ENCODE measurements at regions not wholly inside any gene's neighbourhood (a gene's known extent, or its start where the extent isn't known, plus 50 kb on each side); places are given as distances from the start of the nearest gene placed in this dataset.

DNA sequence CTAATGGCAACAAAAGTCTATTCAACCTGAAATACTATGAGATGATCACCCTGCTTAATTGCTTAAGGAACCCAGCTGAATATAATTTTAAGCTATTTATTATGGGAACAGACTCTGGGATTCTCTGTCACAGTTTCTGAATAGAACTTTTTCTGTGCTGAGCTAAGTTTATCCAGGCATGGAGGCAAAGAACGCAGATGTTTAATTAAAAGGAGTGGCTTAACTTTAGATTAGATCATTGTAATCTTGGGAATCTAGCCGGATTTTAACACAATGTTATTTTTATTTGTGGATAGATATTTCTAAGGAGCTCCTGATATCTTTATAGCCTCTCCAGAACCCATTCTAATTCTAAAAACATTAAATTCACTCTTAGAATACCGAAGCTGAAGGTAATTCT lies 353.4 kb downstream of the STIM2 start:
- TF ChIP-seq TARDBP (IDR thresholded peaks at IDR 0.05) (no peak), BHLHE40 (IDR thresholded peaks at IDR 0.05; ENCODE audit: borderline replicate concordance) (no peak), FOXK2 (IDR thresholded peaks at IDR 0.05) (no peak), NFRKB (IDR thresholded peaks at IDR 0.05) (no peak), FOXA1 (IDR thresholded peaks at IDR 0.05) (no peak), ARNT (IDR thresholded peaks at IDR 0.05) (no peak), HDGF (IDR thresholded peaks at IDR 0.05; ENCODE audit: borderline replicate concordance) (no peak), LEF1 (IDR thresholded peaks at IDR 0.05; ENCODE audit: borderline replicate concordance) (no peak), SUZ12 (IDR thresholded peaks at IDR 0.05) (no peak), L3MBTL2 (conservative IDR thresholded peaks at IDR 0.05) (no peak), SP1 (IDR thresholded peaks at IDR 0.05) (no peak), CTBP1 (IDR thresholded peaks at IDR 0.05; ENCODE audit: borderline replicate concordance) (no peak)
- TF ChIP-seq, protein P1, sequence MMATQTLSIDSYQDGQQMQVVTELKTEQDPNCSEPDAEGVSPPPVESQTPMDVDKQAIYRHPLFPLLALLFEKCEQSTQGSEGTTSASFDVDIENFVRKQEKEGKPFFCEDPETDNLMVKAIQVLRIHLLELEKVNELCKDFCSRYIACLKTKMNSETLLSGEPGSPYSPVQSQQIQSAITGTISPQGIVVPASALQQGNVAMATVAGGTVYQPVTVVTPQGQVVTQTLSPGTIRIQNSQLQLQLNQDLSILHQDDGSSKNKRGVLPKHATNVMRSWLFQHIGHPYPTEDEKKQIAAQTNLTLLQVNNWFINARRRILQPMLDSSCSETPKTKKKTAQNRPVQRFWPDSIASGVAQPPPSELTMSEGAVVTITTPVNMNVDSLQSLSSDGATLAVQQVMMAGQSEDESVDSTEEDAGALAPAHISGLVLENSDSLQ (IDR thresholded peaks at IDR 0.05) = no peak
- ChIA-PET POLR2A (no interaction called here), CTCF (no interaction called here)
- no peak for DNase-seq (ENCODE audit: extremely low spot score)

DNA sequence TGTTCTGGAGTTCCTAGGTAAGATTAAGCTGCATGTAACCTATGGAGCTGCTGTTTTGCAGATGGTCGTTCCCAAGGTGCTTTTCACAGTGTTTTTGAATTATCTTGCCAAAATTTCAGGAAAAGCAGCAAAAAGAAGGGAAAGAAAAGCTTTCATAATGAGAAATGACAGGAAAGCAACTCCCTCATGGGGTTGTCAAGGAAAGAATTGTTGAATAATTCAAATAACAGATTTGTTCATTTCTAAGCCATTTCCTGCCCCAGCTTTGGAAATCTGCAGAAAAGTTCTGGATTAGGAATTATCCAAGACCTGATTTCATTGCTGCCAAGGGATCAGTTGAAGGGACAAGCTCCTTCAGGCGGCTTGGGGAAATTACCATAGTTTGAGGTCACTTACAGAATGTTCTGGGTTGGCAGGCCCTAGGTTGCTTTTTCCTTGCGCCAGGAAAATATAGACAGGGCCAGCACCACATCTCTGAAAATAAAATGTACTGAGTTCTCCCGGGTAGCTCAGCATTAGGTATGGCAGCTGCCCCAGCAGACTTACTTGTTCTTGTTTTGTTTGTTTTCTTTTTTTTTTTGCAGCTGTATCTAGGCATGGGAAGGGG lies 354.7 kb downstream of the STIM2 start:
- CTCF ChIA-PET = no interaction called here
- POLR2A ChIA-PET = no interaction called here
- TF ChIP-seq BHLHE40 (IDR thresholded peaks at IDR 0.05; ENCODE audit: borderline replicate concordance) (no peak), SUZ12 (IDR thresholded peaks at IDR 0.05) (no peak), ELF4 (IDR thresholded peaks at IDR 0.05) (no peak), NFRKB (IDR thresholded peaks at IDR 0.05) (no peak), ZNF384 (IDR thresholded peaks at IDR 0.05) (no peak), FOXM1 (IDR thresholded peaks at IDR 0.05; ENCODE audit: borderline replicate concordance) (no peak), FOXK2 (IDR thresholded peaks at IDR 0.05) (no peak), ARNT (IDR thresholded peaks at IDR 0.05) (no peak), CTBP1 (IDR thresholded peaks at IDR 0.05; ENCODE audit: borderline replicate concordance) (no peak), TARDBP (IDR thresholded peaks at IDR 0.05) (no peak), SP1 (IDR thresholded peaks at IDR 0.05) (no peak), LEF1 (IDR thresholded peaks at IDR 0.05; ENCODE audit: borderline replicate concordance) (no peak), HDGF (IDR thresholded peaks at IDR 0.05; ENCODE audit: borderline replicate concordance) (no peak), L3MBTL2 (conservative IDR thresholded peaks at IDR 0.05) (no peak), FOXA1 (IDR thresholded peaks at IDR 0.05) (no peak)
- TF ChIP-seq, protein P1 (IDR thresholded peaks at IDR 0.05) = no peak
- DNase-seq (ENCODE audit: extremely low spot score) = no peak

DNA sequence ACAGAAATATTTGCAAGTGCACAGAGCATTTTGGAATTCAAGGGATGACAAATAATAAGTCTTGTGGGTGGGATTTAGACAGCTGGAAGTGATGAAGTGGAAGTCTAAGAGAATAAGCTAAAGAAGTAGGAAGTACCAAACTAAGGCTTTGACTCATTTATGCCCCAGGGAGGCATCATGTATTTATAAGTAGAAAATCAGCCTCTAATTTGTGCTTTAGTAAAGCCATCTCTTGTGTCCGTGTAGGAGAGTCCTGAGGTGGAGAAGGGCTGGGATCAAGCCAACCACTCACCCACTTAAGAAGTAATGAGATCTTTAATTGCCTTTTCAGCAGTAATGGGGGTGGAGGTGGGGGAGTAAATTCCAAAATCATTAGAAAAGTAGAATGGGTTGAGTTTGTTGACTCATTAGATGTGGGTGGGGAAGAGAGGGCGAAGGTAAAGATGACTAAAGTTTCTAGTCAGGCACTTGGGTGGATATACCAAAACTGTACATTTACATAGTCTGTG lies 356.7 kb downstream of the STIM2 start:
- no peak for DNase-seq (ENCODE audit: extremely low spot score)
- POLR2A ChIA-PET = no interaction called here
- TF ChIP-seq BHLHE40 (IDR thresholded peaks at IDR 0.05; ENCODE audit: borderline replicate concordance) (no peak), CTBP1 (IDR thresholded peaks at IDR 0.05; ENCODE audit: borderline replicate concordance) (no peak), TARDBP (IDR thresholded peaks at IDR 0.05) (no peak), HDGF (IDR thresholded peaks at IDR 0.05; ENCODE audit: borderline replicate concordance) (no peak), FOXM1 (IDR thresholded peaks at IDR 0.05; ENCODE audit: borderline replicate concordance) (no peak), LEF1 (IDR thresholded peaks at IDR 0.05; ENCODE audit: borderline replicate concordance) (no peak), NFRKB (IDR thresholded peaks at IDR 0.05) (no peak), ZNF384 (IDR thresholded peaks at IDR 0.05) (no peak), FOXA1 (IDR thresholded peaks at IDR 0.05) (no peak), SP1 (IDR thresholded peaks at IDR 0.05) (no peak), ARNT (IDR thresholded peaks at IDR 0.05) (no peak), L3MBTL2 (conservative IDR thresholded peaks at IDR 0.05) (no peak), ELF4 (IDR thresholded peaks at IDR 0.05) (no peak), FOXK2 (IDR thresholded peaks at IDR 0.05) (no peak), SUZ12 (IDR thresholded peaks at IDR 0.05) (no peak)
- TF ChIP-seq, protein P1 (IDR thresholded peaks at IDR 0.05) = no peak
- CTCF ChIA-PET = interaction anchor here (0.6 kb wide), 1 partner anchor 90 kb away, joined by 3 read pairs; no protein-coding TSS in a partner anchor

DNA sequence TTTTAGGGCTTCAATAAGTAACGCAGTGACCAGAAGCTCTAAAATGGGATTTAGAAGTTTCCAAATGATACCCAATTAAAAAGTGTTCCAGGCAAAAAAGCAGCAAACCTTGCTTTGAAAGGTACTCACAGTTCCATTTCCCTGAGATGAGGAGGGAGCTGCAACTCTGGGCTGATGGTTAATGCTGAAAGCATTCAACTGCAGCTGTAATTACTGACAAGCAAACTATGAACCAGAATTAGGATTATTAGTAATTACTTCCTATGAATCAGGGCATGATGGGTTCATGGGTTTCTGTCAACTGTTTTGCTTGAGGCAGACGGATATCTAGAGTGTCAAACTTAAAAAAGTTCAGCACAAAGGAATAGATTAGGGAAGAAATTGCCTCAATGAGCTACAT lies 357.4 kb downstream of the STIM2 start:
- TF ChIP-seq TARDBP (IDR thresholded peaks at IDR 0.05) = no peak
- TF ChIP-seq FOXK2 (IDR thresholded peaks at IDR 0.05) = no peak
- no peak for TF ChIP-seq NFRKB (IDR thresholded peaks at IDR 0.05)
- no peak for TF ChIP-seq FOXA1 (IDR thresholded peaks at IDR 0.05)
- TF ChIP-seq ZNF384 (IDR thresholded peaks at IDR 0.05) = no peak
- TF ChIP-seq HDGF (IDR thresholded peaks at IDR 0.05; ENCODE audit: borderline replicate concordance) = no peak
- no peak for TF ChIP-seq ARNT (IDR thresholded peaks at IDR 0.05)
- TF ChIP-seq L3MBTL2 (conservative IDR thresholded peaks at IDR 0.05) = no peak
- TF ChIP-seq CTBP1 (IDR thresholded peaks at IDR 0.05; ENCODE audit: borderline replicate concordance) = no peak
- TF ChIP-seq ELF4 (IDR thresholded peaks at IDR 0.05) = no peak
- TF ChIP-seq FOXM1 (IDR thresholded peaks at IDR 0.05; ENCODE audit: borderline replicate concordance) = no peak
- TF ChIP-seq BHLHE40 (IDR thresholded peaks at IDR 0.05; ENCODE audit: borderline replicate concordance) = no peak
- ChIA-PET POLR2A (no interaction called here), CTCF (no interaction called here)
- no peak for DNase-seq (ENCODE audit: extremely low spot score)

DNA sequence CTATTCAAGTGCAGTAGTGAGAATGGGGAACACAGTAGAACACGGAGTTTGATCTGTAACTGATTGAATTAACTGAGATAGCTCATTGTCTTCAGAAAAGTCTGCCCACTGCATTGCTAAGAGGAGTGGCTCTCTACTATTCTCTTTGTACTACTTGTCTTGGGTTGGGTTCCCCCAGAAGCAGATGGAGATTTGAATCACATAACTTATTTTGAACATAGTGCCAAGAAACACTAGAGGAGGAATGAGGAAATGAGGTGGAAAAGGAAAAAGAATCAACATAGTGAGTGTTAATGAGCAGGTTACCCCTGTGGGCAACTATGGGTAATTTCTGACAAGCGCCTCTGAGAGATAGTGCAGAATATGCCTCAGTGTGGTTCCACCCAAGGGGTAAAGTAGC lies 362.7 kb downstream of the STIM2 start:
- POLR2A ChIA-PET = no interaction called here
- CTCF ChIA-PET = no interaction called here
- no peak for DNase-seq (ENCODE audit: extremely low spot score)
- TF ChIP-seq, protein P1 (IDR thresholded peaks at IDR 0.05) = no peak
- no peak for TF ChIP-seq CTBP1 (IDR thresholded peaks at IDR 0.05; ENCODE audit: borderline replicate concordance)
- TF ChIP-seq SUZ12 (IDR thresholded peaks at IDR 0.05) = no peak
- TF ChIP-seq TARDBP (IDR thresholded peaks at IDR 0.05) = no peak
- TF ChIP-seq HDGF (IDR thresholded peaks at IDR 0.05; ENCODE audit: borderline replicate concordance) = no peak
- TF ChIP-seq LEF1 (IDR thresholded peaks at IDR 0.05; ENCODE audit: borderline replicate concordance) = no peak
- no peak for TF ChIP-seq L3MBTL2 (conservative IDR thresholded peaks at IDR 0.05)
- no peak for TF ChIP-seq SP1 (IDR thresholded peaks at IDR 0.05)
- TF ChIP-seq ARNT (IDR thresholded peaks at IDR 0.05) = no peak
- no peak for TF ChIP-seq FOXA1 (IDR thresholded peaks at IDR 0.05)
- TF ChIP-seq ZNF384 (IDR thresholded peaks at IDR 0.05) = no peak
- TF ChIP-seq BHLHE40 (IDR thresholded peaks at IDR 0.05; ENCODE audit: borderline replicate concordance) = no peak
- TF ChIP-seq FOXM1 (IDR thresholded peaks at IDR 0.05; ENCODE audit: borderline replicate concordance) = no peak
- no peak for TF ChIP-seq FOXK2 (IDR thresholded peaks at IDR 0.05)
- TF ChIP-seq NFRKB (IDR thresholded peaks at IDR 0.05) = no peak
- no peak for TF ChIP-seq ELF4 (IDR thresholded peaks at IDR 0.05)

Data from HEK293T (cell line).